HG02642 (cell line): ENCODE measurements at regions not wholly inside any gene's neighbourhood (a gene's known extent, or its start where the extent isn't known, plus 50 kb on each side); places are given as distances from the start of the nearest gene placed in this dataset.

Experiments
- ATAC-seq: cut with Tn5 transposase; IDR thresholded peaks from one replicate; pipeline ENCODE4 v1.9.1; 2021; ENCODE audit warnings: mild to moderate bottlenecking; ENCODE audit not compliant: unreplicated experiment, poor library complexity

DNA sequence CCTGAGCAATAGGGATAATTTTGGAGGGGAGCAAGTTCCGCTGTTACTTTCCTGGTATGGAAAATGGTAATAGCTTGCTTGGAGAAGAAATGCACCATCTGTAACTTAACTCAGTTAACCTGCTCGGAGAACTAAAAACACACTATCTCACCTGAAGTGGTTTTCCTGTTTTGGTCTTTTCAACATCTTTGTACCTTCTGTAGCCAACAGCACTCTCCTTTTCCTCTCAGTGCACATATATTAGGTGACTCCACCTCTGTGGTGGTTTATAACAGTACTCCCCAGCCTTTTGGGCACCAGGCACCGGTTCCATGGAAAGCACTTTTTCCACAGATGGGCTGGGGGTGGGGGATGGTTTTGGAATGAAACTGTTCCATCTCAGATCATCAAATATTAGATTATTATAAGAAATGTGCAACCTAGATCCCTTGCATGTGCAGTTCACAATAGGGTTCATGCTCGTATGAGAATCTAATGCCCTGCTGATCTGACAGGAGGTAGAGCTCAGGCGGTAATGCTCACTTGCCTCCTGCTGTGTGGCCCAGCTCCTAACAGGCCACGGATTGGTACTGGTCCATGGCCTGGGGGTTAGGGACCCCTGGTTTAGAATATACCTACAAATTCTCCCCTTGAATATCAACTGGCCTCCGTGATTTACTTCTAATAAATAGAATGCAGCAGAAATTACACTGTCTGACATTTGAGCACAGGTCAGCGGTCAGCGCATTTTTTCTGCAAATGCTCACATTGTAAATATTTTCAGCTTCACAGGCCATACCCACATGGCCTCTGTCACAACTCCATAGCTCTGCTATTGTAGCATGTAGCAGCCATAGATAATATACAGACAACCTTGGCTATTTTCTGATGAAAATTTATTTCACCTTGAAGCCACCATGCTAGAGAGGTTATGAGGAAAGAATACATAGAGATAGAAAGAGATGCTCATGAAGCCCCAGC, 83.8 kb upstream of the SUCLG2 start:
- no peak for ATAC-seq

DNA sequence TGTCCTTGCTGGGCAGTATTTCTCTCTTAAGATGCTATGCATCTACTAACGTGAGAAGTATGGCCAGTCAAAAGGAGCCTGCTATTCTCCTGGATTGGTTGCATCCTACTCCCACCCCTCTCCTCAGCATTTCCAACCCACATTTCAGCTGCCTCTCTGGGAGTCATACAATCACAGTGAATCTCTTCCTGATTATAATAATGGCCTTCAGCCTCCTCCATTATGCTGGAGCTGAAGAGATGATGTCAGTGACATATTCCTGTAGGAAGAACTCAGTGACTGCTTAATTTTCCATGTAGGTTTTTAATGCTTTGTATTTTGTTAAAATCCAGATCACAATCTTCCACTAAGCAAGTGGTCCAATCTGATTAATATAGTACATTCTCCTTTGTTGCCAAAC, 82.7 kb upstream of the SUCLG2 start:
- ATAC-seq, result no peak

DNA sequence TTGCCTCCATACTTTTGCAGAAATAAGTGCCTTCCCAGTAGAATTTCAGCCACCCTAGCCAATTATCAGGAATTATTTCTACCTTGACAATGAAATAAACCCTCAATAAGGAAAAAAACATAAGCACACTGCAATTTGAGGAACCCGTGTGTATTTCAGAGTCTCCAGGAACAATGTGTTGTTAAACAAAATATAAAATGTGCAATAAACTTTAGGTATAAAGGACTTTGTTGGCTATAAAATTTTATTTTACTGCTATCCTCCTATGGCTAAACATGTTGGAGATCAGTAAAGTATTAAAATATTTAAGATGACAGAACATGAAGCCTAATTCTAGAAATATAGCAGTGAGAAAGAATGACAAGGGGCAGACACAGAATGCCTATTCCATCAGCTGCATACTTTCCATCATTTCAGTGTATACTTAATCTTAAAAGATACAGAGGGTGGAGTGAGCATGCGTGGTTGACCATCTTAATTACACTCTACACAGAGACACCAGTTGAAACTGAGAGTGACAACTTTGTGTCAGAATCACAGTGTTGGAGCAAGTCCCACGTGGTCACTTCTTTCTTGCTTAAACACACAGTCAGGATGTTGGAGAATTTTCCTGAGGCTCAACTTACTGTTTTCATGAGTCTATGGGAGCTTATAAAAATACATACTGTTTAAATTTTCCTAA, 79.0 kb upstream of the SUCLG2 start:
- no peak for ATAC-seq

DNA sequence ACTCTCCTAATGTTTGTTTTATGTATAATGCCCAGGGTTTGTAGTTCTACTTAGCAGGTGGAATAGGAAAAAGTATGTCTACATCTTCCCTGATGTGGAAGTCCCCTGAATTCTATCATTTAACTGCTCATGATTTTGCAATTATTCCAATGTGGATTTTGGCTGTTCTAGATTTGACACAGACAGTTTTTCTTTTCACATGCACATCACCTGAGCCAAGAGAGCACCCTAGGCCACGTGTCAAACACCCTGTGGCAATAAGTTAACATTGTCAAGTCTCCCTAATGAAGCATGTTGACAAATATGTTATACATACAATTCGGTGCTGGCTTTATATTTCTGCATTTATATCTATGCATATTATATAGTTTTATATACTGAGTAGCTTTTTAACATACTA, 70.0 kb upstream of the SUCLG2 start:
- no peak for ATAC-seq

DNA sequence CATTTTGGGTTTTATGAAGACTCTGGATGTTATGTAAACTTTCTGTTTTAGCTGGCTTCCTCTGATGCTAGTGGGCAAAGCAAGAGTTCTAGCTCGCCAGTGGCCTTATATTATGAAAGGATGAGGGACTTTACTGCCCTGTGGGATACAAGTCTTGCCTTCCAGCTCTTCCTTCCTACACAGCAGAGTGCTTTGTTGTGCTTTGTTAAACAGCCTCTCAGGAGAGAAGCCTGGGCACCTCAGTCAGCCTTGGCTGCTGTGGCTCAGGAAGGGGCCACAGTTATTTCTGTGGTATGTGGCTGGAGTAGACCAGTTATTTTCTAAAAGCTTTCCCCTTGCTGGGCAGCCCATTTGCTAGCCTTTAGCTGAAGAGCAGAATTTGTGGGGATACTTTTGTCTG, 69.5 kb upstream of the SUCLG2 start:
- ATAC-seq, result no peak

DNA sequence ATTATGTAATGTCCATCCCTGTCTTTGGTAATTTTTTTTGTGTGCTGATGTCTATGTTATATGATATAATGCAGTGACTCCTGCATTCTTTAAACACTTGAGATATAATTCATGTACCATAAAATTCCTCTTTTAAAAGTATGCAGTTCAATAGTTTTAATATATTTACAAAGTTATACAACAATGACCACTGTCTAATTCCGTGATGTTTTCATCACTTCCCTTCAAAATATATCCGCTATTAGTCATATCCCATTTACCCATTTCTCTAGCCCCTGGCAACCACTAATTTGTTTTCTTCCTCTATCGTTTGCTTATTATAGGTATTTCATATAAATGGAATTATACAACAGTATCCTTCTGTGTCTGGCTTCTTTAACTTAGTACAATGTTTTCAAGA, 64.9 kb upstream of the SUCLG2 start:
- no peak for ATAC-seq

DNA sequence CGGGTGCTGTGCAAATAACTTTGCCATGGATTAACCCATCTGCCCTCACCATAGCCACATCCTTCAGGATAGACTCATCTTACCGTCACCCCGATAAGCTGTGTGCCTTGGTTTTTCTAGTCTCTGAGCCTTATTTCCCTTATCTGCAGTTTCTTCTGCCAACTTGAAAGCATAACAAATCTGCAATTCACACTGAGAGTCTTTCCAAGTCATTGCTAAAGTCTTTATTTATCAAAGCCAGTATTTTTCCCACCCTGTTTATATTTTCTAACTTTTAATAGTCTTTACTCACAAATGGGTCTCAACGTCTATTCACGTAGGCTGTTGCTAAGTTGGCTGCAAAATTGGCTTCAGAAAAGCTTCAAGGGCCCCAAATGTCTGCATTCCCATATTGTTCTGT, 61.6 kb upstream of the SUCLG2 start:
- no peak for ATAC-seq

DNA sequence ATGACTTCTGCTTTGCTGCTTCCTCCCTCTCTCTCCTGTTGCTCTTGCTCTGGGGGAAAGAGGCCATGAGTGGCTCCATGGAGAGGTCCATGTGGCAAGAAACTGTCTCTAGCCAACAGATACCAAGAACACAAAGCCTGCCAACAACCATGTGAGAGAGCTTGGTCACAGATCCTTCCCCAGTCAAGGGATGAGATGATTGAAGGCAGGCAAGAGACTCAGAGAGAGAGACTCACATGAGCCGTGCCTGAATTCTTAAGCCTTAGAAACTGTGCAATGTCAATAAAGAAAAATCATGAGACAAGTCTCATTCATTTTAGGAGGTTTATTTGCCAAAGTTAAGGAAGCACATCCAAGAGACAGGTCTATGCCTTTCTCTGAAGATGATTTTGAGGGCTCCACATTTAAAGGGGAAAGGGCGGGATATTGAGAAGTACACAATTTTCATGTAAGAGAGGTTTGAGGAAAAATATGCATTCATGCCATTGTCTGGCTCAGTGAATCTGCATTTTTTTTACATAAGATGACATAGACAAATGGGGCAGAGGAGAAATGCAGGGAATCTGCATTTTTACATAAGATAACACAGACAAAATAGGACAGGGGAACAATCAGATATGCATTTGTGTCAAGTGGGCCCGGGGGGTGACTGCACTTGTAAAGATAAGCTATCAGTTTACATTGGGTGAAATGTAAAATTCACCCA, 59.5 kb upstream of the SUCLG2 start:
- ATAC-seq, result no peak

DNA sequence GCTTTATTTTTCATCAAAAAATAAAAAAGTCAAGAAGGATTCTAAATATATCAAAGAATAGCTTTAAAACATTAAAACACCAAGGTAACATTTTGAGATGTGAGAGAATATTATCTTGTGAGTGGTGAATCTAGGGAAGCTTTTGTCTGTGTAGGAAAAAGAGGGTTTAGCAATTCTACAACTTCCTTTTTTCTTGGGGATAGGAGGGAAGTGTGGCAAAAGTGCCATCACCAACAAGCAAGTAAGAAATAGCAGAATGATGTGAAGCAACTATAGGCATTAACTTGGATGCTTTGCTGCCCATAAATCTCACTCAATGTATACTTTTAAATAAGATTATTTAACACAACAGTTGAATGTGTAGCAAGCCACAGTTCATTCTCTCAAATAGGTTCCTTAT, 57.8 kb upstream of the SUCLG2 start:
- ATAC-seq, result no peak

DNA sequence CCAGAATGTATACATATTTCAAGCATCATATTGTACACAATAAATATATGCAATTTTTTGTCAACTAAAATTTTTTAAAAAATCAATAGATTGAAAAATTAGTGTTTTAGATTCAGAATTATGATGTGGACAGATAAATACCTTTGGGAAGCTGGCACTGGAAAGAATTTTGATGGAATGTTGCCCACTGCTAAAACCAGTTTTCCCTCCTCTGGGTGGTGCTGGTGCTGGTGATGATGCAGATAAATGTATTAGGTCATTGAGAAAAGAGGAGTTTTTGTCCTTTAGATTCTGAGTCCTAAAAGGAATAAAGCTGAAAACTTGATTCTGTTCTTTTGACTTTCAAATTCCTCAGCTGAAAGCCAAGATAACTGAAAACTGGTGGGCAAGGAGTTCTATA, 56.0 kb upstream of the SUCLG2 start:
- no peak for ATAC-seq

DNA sequence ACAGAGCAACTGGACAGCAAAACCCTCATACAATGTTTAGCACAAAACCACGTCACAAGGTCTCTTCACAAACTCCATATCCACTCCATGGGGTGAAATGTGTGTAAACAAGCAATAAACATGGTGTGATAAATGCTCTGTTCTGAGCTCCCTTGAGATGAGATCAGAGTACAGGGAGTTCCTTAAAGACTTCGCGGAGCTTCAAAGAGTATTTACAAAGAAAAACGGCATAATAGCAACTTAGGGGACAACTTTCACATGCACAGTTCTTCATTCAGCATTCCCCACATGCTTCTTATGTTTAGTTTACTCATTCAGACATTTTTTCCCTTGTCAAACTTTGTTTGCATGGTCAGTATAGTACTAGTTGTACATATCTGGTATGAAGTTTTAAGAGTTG, 52.5 kb upstream of the SUCLG2 start:
- ATAC-seq, result no peak

DNA sequence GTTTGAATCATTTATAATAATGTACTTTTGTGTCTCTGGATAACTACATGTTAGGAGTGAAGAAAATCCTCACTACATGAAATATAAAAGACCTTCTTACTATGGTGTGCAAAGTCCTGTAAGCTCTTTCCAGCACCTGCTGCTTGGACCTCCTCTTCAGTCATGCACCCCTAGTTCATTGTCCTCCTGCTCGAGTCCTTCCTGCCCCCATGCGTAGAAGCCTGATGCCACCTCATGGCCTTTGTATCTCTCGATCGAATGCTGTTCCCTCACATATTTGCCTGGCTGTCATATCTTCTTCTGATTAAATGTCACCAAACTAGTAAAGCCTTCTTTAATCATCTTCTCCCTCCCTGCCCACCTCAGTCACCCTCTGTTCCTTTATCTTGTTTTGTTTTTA, 49.9 kb upstream of the SUCLG2 start:
- ATAC-seq, result no peak
